ENCODE measurements at regions not wholly inside any gene's neighbourhood (a gene's known extent, or its start where the extent isn't known, plus 50 kb on each side); places are given as distances from the start of the nearest gene placed in this dataset.

GRCh38 chr6:14934013-14934412 lies 311.9 kb upstream of the JARID2 start:
- Histone ChIP-seq H3K9ac (ENCODE audit: low read length) (no peak overlapping the region), H3K36me3 (ENCODE audit: insufficient read depth, low read length) (no peaks in the 10 kb centered on the region), H3K79me2 (replicated peaks; ENCODE audit: insufficient read depth, low read length) (no peaks in the 10 kb centered on the region), H3K9me3 (ENCODE audit: low read length) (no peaks in the 10 kb centered on the region), H3K27ac (ENCODE audit: low read length) (no peak overlapping the region), H2AFZ (ENCODE audit: low read depth, low read length) (no peak overlapping the region), H3K4me3 (ENCODE audit: low read length) (no peak overlapping the region), H3K27me3 (ENCODE audit: insufficient read depth, low read depth, low read length) (no peaks in the 10 kb centered on the region), H3K9me2 (ENCODE audit: insufficient read depth, low read length) (no peaks in the 10 kb centered on the region), H3F3A (ENCODE audit: insufficient read depth, low read length, poor library complexity, severe bottlenecking) (no peaks in the 10 kb centered on the region), H3K4me2 (ENCODE audit: low read length) (no peak overlapping the region), H4K20me1 (ENCODE audit: insufficient read depth) (no peaks in the 10 kb centered on the region)
- TF ChIP-seq EZH2 (IDR thresholded peaks at IDR 0.05; ENCODE audit: borderline replicate concordance, insufficient read depth, low read length, poor library complexity, severe bottlenecking) (no peak), EP300 (conservative IDR thresholded peaks at IDR 0.05; ENCODE audit: poor library complexity, severe bottlenecking) (no peak), RAD21 (conservative IDR thresholded peaks at IDR 0.05) (no peak), REST (IDR thresholded peaks at IDR 0.05; ENCODE audit: borderline replicate concordance) (no peak), CTCF (IDR thresholded peaks at IDR 0.05; ENCODE audit: poor library complexity, severe bottlenecking) (no peak), TAF1 (IDR thresholded peaks at IDR 0.05; ENCODE audit: low read depth) (no peak), POLR2AphosphoS5 (IDR thresholded peaks at IDR 0.05) (no peak), MXI1 (conservative IDR thresholded peaks at IDR 0.05; ENCODE audit: poor library complexity, severe bottlenecking) (no peak), SMC3 (conservative IDR thresholded peaks at IDR 0.05; ENCODE audit: poor library complexity) (no peak)

GRCh38 chr6:14934844-14935243 lies 311.0 kb upstream of the JARID2 start:
- Histone ChIP-seq H3K4me3 (ENCODE audit: low read length) (no peak overlapping the region), H3K9me3 (ENCODE audit: low read length) (no peaks in the 10 kb centered on the region), H3K36me3 (ENCODE audit: insufficient read depth, low read length) (no peaks in the 10 kb centered on the region), H3K4me2 (ENCODE audit: low read length) (no peak overlapping the region), H4K20me1 (ENCODE audit: insufficient read depth) (no peaks in the 10 kb centered on the region), H3K27ac (ENCODE audit: low read length) (no peak overlapping the region), H3K79me2 (replicated peaks; ENCODE audit: insufficient read depth, low read length) (no peaks in the 10 kb centered on the region), H3K27me3 (ENCODE audit: insufficient read depth, low read depth, low read length) (no peaks in the 10 kb centered on the region), H2AFZ (ENCODE audit: low read depth, low read length) (no peak overlapping the region), H3F3A (ENCODE audit: insufficient read depth, low read length, poor library complexity, severe bottlenecking) (no peaks in the 10 kb centered on the region), H3K9ac (ENCODE audit: low read length) (no peak overlapping the region), H3K9me2 (ENCODE audit: insufficient read depth, low read length) (no peaks in the 10 kb centered on the region)
- no peak for TF ChIP-seq SMC3 (conservative IDR thresholded peaks at IDR 0.05; ENCODE audit: poor library complexity)
- no peak for TF ChIP-seq REST (IDR thresholded peaks at IDR 0.05; ENCODE audit: borderline replicate concordance)
- TF ChIP-seq RAD21 (conservative IDR thresholded peaks at IDR 0.05), result no peak
- TF ChIP-seq EZH2 (IDR thresholded peaks at IDR 0.05; ENCODE audit: borderline replicate concordance, insufficient read depth, low read length, poor library complexity, severe bottlenecking), result no peak
- TF ChIP-seq EP300 (conservative IDR thresholded peaks at IDR 0.05; ENCODE audit: poor library complexity, severe bottlenecking), result no peak
- TF ChIP-seq TAF1 (IDR thresholded peaks at IDR 0.05; ENCODE audit: low read depth), result no peak
- no peak for TF ChIP-seq MXI1 (conservative IDR thresholded peaks at IDR 0.05; ENCODE audit: poor library complexity, severe bottlenecking)
